ENCODE measurements at regions not wholly inside any gene's neighbourhood (a gene's known extent, or its start where the extent isn't known, plus 50 kb on each side); places are given as distances from the start of the nearest gene placed in this dataset.

- TF ChIP-seq POLR2A (IDR thresholded peaks at IDR 0.05), result no peak
- TF ChIP-seq CTCF (IDR thresholded peaks at IDR 0.05), result no peak
Observed at GRCh38 chr11:19602891-19603290, 109.7 kb upstream of the NAV2 start.
